ENCODE measurements at regions not wholly inside any gene's neighbourhood (a gene's known extent, or its start where the extent isn't known, plus 50 kb on each side); places are given as distances from the start of the nearest gene placed in this dataset.

- TF ChIP-seq POLR2A (IDR thresholded peaks at IDR 0.05; ENCODE audit: low read length) (no peak), GATA1 (IDR thresholded peaks at IDR 0.05; ENCODE audit: low read depth, low read length) (no peak)
Observed at GRCh38 chr5:56389261-56389660, 156.1 kb upstream of the ANKRD55 start.

Measured in erythroblast (primary cell).